Astrocyte of the spinal cord (primary cell): ENCODE measurements at regions not wholly inside any gene's neighbourhood (a gene's known extent, or its start where the extent isn't known, plus 50 kb on each side); places are given as distances from the start of the nearest gene placed in this dataset.

Experiments used
- DNase-seq: peaks from one replicate; pipeline ENCODE4 v3.0.0; 2011; ENCODE audit warnings: low read depth, low spot score
- H3K4me3 ChIP-seq: 2 replicates; pipeline ENCODE4 v1.5.1; 2011; ENCODE audit warnings: low read depth, mild to moderate bottlenecking, low read length, moderate library complexity
- CTCF ChIP-seq: IDR thresholded peaks from 2 replicates; pipeline ENCODE4 v1.5.1; 2012; ENCODE audit warnings: low read depth, mild to moderate bottlenecking, low read length, inconsistent platforms
- in situ Hi-C: cut with HindIII; loops from 2 replicates; pipeline ENCODE4 v1.10.0; 2017; ENCODE audit warnings: low sequenced_read_pairs

- no peak for DNase-seq
Observed at GRCh38 chr15:36172955-36173354, 406.5 kb upstream of the CDIN1 start.

GRCh38 chr15:36175186-36175740 lies 404.2 kb upstream of the CDIN1 start:
- H3K4me3 ChIP-seq = no peak overlapping the region
- no peak for DNase-seq
- in situ Hi-C loops = no loop called here
- no peak for TF ChIP-seq CTCF

More at GRCh38 chr15:36172955-36173354, 406.5 kb upstream of the CDIN1 start:
- in situ Hi-C loops = no loop called here
- TF ChIP-seq CTCF = no peak
- H3K4me3 ChIP-seq = no peak overlapping the region

GRCh38 chr15:36175741-36176291 lies 403.6 kb upstream of the CDIN1 start:
- DNase-seq = no peak
- no peak for TF ChIP-seq CTCF
- no peak overlapping the region for H3K4me3 ChIP-seq
- in situ Hi-C loops = no loop called here

GRCh38 chr15:36177590-36178302 lies 401.7 kb upstream of the CDIN1 start:
- H3K4me3 ChIP-seq = no peak overlapping the region
- TF ChIP-seq CTCF = no peak
- in situ Hi-C loops = no loop called here
- no peak for DNase-seq

GRCh38 chr15:36178303-36178633 lies 401.2 kb upstream of the CDIN1 start:
- TF ChIP-seq CTCF = no peak
- in situ Hi-C loops = no loop called here

GRCh38 chr15:36183201-36183600 lies 396.2 kb upstream of the CDIN1 start:
- in situ Hi-C loops = no loop called here
- TF ChIP-seq CTCF = no peak
- no peak overlapping the region for H3K4me3 ChIP-seq
- no peak for DNase-seq

More at GRCh38 chr15:36178303-36178633, 401.2 kb upstream of the CDIN1 start:
- no peak overlapping the region for H3K4me3 ChIP-seq
- no peak for DNase-seq
